GM19035 (cell line): ENCODE measurements at regions not wholly inside any gene's neighbourhood (a gene's known extent, or its start where the extent isn't known, plus 50 kb on each side); places are given as distances from the start of the nearest gene placed in this dataset.

ENCODE experiments used
- ATAC-seq: cut with Tn5 transposase; IDR thresholded peaks from one replicate; pipeline ENCODE4 v1.9.1; 2021; ENCODE audit not compliant: unreplicated experiment

DNA sequence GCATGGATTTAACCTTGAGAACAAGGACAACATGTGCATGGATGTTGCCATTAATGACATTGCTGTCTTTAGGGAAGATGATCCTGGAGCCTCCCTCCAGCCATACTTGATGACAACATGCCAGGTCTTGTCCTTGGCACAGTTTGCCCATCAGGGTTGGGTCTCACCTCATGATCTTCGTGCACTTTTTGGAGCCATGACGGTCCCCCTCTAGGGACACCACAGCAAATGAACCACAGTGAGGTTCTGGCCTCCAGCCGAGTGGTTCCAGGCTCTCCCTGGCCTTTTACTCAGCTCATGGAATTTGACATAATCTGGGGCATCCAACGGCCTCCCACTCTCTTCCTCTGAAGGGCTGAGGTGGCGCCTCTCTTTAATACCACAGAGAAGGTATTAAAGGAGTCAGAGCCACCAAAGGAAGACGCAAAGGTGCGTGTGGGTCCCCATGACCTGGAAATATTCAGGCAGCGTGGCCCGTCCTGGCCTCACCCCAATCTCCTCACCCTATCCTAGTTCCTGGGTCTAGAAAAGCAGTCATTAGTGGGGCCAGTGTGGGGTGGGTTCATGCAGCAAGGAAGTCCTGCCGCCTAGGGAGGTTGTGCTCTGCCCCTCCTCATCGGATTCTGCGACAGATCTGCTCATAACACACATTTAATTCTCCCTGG lies 184.8 kb downstream of the CXCL12 start:
- no peak for ATAC-seq

DNA sequence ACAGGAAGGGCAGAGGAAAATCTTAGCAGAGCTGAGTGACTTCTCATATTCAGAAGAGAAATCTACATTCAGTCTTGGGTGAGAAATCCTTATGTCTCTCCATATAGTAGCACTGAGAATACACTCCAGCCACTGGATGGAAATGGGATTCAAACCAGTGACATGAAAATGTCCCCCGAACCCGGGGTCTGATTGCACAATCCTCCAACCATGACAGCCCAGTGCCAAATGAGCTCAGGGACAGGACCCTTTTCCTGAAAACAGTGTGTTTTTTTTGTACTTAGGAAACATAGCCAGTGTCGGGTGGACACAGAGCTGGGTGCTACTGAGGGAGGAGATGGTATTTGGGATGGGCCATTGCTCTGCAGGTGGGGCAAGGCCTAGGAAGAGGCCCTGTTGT lies 185.6 kb downstream of the CXCL12 start:
- no peak for ATAC-seq

DNA sequence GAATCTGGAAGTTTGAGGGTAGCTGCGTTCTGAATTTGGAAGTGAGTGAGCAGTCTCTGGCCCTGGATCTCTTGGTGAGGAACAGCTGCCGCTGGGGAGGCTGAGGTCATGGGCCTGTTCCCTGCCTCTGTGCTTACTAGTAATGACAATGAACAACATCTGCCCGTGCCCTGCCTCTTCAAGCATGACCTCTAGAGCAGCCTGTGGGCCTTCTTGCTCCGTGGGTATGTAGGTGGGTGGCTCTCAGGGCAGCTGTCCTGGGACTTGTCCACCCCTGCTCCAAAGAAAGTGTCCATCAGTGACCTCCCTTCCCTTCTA lies 186.2 kb downstream of the CXCL12 start:
- no peak for ATAC-seq

DNA sequence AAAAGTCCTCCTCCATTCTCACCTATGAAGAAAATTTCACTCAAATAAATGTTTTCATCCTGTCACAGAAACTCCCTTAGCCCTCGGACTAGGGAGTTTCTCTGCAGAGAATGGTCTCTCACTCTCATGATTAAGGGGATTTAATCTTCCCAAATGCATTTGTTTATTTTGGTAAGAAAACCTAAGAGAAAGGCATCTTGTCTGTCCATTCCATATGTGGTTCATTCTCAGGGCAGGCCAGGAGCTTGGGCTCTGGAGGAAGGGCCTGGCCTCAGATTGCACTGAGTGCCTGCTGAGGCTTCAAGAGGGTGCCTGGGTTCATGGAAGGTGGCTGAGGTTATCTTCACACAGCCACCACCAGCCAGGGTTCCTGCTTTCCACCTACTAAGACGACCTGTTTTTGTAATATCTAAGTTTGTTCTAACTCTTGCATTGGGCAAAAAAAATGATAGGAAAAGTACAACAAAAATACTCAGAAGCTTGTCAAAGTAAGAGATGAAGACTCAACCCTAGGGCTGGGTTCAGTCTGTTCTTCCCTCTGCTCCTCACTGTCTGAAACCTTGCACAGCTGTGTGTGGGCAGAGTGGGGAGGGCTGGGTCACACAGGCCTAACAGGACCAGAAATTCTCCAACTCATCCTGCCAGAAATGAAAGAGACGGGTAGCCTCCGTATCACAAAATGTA lies 186.7 kb downstream of the CXCL12 start:
- no peak for ATAC-seq

DNA sequence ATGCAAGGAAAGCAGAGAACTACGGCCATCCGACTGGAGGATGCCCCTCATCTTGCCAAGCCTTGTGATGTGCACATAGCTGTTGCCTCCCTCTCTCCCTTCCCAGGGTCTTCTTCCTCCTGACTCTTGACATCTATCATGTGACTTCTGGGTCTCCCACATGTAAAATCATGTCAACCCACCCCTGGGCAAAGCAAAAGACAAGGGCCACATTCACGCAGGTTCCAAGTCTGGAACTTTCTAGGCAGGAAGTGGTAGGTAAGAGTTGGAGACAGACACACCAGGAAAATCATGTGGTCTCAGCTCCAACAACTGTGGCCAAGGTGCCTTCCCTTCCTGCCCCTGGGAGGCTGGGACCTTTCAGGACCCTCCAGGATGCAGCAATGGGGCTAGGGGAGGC lies 187.3 kb downstream of the CXCL12 start:
- ATAC-seq = no peak

DNA sequence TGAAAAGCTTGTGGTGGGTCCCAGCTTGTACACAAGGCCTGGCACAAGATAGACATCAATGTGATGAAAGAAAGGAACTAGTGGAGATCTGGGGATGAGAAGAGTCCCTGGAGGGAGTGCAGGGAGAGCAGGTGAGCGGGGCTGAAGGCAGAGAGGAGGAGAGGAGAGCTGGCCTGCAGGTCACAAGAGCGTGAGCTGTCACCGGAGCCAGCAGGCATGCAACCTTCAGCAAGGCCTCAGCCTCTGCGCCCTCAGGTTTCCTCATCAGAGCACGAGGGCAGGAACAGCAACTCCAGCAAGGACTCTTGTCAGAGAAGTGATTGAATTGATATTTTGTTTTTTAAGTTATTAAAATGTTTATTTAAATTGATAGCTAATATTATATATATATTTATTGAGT lies 188.6 kb downstream of the CXCL12 start:
- no peak for ATAC-seq

DNA sequence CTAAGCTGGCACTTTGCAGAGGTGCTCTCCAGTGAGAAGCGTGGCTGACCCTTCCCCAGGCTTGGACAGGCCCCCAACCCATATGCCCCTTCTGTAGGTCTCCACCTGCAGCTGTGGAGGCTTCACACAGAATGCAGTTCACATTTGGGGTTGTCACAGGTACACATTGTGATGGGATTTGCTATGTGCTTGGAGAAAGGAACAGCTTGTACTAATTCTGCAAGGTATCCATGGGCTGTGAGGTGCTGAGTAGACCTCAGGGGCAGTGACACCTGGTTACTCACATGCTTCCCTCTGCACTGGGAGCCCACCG lies 188.9 kb downstream of the CXCL12 start:
- no peak for ATAC-seq

DNA sequence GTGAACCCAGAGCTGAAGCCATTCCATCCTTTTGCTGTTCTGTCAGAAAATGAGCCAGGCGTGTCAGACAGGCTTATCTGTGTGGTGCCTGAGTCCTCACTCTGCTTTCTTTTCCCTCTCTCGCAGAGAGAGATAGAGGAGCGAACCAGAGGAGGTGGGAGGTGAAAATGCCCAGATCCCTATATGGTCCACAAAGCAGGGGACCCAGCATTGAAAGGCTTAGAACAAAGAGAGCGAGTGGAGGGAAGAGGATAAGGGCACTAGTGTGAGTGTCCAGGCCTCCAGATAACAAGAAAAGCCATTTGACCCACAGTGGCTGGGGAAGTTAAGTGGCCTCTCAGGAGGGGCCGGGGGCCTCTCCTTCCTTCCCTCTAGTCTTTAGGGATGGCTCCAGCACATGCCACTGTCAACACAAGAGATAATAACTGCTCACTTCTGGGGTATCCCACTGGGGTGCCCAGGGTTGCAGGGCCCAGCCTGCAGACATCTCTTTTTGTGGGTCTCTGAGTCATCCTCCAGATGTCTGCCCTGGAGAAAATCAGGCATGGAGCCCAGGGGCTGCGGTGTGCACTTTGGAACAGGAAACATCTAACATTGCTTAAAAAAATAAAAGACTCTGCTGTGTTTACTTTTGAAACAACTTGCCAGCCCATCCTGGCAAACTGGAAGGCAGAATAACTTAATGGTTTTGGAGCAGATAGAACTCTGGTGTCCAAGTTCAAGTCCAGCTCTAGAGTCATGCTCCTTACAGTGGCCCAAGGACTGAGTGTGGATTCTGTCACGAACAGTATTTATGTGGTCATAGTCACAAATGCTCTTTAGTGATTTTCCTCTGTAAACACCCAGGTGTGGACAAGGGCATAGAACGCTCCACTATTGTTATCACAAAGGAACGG lies 189.5 kb downstream of the CXCL12 start:
- no peak for ATAC-seq

DNA sequence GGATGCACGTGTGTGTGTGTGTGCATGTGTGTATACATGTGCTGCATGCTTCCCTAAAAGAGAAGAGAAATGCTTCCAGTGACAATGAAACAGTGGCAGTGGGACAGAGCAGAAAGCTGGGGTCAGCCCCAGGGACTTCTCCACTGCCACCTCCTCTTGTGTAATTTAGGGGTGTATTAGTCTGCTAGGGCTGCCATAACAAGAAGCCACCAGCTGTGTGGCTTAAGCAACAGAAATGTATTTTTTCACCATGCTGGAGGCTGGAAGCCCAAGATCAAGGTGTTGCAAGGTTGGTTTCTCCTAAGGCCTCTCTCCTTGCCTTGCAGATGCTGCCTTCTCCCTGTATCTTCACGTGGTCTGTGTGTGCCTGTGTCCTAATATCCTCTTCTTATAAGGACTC lies 190.5 kb downstream of the CXCL12 start:
- no peak for ATAC-seq

DNA sequence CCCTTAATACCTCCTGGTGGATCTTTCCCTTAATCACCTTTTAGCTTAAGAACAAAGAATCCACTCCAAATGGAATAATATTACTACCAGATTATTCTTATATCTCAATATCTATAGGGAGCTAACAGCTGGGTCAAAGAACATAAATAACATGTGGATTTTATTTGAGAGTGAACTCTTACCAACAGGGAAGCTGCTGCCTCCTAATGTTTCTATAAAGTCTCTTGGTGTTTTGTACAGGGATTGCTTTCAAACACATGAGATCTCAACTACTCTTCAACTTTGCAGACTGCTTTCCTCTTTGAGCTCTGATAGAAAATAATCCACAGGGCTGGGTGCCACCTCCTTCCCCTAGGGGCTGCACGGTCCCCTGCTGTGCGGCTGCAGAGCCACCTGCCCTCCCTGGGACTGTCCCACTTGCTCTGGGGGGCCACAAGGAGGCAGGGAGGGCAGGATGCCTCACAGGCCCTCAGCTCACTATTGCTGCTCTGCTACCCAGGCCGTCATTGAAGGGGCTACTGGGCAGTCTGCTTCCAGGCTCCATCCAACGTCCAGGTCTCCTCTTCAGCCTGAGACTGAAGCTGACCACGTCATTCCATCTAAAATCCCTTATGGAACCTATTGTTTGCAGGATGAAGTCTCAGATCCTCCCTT lies 191.2 kb downstream of the CXCL12 start:
- ATAC-seq = no peak

DNA sequence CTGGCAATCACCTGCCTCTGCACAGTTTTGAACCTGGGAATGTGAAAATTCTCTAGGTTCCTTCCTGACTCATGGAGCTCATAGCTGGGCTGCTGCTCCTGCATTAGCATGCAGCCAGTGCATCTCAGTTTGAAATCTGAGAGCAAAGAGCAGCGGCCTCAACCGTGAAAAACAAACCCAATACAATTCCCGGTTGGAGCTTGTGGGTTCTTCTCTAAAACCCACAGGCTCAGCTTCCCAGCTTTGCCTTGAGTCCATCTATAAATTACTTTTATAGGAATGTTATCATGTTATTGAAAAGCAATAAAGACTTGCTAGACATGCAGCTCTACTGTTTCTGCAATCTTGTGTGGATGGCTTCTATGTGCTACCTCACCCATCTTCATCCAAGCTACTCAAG lies 191.7 kb downstream of the CXCL12 start:
- ATAC-seq = no peak

DNA sequence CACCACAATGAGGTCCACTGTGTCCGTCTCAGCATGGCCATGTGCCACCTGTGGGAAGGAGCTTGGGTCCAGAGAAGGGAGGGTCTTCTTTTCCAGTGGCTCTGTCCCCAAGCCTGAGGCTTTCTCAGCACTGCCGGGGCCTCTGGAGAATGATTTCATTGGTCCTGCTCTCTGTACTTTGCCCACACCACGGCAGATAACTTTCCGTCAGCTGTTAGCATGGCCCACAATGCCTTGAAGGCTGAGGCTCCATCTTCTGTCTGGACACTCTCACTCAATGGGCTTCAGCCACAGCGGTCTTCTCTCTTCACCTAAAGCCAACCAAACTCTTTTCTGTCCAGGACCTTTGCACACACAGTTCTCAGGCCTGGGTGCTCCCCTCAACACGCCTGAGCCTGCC lies 192.5 kb downstream of the CXCL12 start:
- no peak for ATAC-seq

DNA sequence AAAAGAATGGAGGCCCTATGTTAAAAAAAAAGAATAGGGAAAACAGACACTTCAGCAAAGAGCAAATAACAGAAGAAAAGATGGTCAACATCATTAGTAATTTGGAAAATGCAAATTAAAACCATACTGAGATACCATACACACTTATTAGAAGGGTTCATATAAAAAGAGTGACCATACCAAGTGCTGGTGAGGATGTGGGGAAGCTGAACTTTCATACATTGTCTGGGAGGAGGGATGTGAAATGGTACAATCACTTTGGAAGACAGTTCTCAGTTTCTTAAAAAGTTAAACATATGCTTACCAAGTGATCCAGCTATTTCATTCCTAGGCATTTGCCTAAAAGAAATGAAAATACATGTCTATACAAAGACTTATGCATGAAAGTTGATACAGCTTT lies 194.4 kb downstream of the CXCL12 start:
- no peak for ATAC-seq

DNA sequence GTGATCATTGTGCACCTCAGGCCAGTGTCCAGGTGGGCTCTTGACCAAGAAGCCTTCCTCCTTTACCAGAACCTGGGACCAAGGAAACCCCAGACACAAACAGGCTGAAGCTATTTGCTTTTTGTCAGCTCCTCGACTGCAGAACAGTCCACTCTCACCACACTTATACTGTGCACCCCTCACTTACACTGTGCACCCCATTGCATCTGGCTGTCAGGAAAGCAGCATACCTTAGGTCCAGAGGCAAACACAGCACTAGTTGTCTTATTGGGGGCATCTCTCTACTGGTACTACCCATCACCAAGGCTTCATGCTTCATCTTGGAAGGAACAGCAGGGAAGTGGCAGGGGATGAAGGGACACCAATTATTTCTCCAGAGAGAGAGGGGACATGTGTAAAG lies 198.1 kb downstream of the CXCL12 start:
- no peak for ATAC-seq

DNA sequence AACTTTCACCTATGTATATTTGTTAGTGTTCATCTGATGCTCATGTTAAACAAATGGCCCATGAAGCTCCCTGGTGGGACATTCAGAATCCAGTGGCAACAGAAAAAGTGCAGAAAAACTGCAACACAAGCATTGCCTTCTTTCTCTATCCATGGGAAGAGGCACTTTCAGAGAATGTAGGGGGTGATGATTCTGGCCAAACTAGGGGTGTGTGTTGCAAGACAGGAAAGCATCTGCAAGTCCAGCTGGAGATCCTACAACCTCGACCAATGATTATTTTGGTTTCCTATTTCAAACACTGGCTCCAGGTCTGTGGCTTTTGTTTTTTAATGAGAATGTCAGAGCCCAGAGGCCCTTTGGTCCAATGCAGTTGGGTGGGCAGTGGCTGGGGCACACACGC lies 198.7 kb downstream of the CXCL12 start:
- ATAC-seq = no peak

DNA sequence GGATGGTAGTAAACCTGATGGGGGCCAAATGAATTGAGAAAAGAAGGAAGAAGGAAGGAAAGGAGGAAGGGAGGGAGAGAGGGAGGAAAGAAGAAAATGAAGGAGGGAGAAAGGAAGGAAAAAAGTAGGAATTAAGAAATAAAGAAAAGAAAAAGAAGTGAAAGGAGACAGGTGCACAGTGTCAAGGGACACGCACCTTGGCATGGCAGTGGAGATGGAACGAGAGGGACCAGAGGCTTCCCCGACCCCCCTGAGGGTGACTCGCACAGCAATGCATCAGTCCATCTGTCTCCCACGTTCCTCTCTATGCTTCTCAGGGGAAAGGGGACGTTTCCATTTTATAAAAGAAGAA lies 199.6 kb downstream of the CXCL12 start:
- no peak for ATAC-seq

DNA sequence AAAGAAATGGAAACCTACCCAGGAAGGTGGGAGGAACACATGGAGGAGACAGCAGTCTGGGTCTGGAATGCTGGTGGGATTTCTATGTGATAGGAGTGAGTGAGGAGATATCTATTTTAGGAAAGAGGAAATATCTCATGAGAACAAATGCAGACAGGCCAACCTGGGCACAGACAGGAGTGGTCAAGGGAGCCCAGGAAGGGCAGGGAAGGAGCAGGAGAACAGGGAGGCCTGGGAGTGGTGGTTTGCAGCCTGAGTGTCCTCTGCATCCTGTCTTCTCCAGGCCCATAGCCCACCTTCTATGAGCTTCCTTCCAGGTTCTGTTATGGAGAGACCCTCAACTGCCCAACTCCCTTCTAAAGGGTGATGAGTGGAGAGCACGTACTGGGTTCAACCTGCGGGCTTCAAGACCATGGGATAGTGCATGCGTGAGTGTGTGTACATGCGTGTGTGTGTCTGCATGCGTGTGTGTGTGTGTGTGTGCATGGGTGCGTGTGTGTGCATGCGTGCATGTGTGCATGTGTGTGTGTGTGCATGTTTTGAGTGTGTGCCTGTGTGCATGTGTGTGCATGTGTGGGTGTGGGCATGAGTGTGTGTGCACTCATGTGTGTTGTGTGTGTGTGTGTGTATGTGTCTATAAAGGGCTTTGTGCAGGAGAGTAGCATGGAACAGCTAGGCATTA lies 200.1 kb downstream of the CXCL12 start:
- ATAC-seq = no peak

DNA sequence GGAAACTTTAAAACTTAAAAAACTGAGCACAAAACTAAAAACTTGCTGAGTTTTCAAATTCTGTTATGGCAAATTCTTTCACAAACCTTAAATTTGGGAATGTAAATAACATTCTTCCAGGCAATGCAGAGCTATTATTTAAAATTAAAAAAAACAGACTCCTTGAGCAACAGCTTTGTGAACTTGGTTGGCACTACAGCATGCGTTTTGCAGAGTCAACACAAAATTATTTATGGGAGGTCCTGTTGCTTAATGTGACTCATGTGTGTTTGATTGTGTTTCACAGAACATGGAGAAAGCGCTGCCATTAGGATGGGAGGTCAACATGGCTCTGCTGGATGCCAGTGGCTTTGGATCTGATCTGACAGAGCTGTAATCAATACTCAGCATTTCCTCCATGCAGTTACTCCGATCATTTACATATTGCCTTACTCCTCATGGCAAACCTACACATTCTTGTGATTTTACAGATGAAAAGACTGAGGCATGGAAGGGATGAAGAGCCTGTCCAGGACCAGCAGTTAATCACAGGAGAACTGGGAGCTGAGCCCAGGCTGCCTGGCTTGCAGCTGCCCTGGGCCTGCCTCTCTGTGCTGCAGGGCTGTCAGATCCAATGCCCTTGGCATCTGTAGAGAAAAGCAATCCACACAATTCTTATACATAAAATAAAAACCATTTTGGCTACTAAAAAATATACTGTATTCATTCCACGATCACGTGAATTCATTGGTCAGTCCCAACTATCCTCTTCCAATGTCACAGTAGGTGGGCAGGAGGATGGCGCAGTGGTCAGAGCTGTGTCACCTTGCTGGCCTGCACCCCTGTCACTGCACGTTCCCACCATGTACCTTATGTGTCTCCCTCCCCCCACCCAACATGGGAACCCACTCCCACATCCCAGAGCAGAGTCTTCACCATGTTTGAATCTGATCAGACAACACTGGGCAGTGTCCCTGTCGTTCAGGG lies 200.9 kb downstream of the CXCL12 start:
- no peak for ATAC-seq

DNA sequence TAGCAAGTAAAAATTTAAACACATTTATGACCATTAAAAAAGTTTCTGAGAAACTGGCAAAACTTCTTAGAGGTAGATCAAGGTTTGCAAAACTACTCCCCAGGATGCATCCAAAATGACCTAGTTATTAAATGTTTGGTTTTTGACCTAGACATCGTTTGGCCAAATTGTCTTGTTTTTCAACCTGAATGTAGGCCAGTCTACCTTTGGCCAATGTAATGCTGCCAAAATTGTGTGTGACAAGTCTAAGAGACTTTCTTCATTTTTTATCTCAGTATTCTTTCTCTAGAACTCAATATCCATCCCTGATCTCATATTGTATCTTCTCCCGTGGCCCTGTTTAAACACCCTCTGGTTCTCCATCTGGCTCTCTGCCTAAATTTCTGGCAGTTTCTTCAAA lies 202.0 kb downstream of the CXCL12 start:
- no peak for ATAC-seq
